Left colon (tissue), 2 donors: ENCODE measurements at regions not wholly inside any gene's neighbourhood (a gene's known extent, or its start where the extent isn't known, plus 50 kb on each side); places are given as distances from the start of the nearest gene placed in this dataset.
"Not testable (repeated sequence)": the region's sequence is repeated elsewhere in the genome, so short reads cannot be mapped to it uniquely, and the experiment has no call there.

Experiments
- ATAC-seq: fragments of 200-7000 bp; cut with Tn5 transposase; one replicate; pipeline ENCODE4 v1.9.1; 2020; ENCODE audit warnings: mild to moderate bottlenecking, moderate library complexity
- DNase-seq, 2 donors: peaks; one replicate each; pipeline ENCODE4 v3.0.0-alpha.2; 2020
- intact Hi-C, 2 donors: fragments of 100-400 bp; cut with DNase I in 1 of 2; cut with micrococcal nuclease in 1 of 2; formaldehyde crosslinking; loops; one replicate each; pipeline versions ENCODE4 v1.11.2 to v1.14.0; 2022; cut with DNase I, micrococcal nuclease
- donor health status: DM: no; HTN: no; CAD: no.
- donor health status: DM: yes; HTN: yes; CAD: no.

GRCh38 chr15:20104551-20104950 is 437.0 kb downstream of the GOLGA6L6 start:
- peak in 1 of 2 donors; percentile 18 for DNase-seq
- intact Hi-C loops, ATAC-seq: not testable (repeated sequence)

GRCh38 chr15:20102862-20103261 is 438.7 kb downstream of the GOLGA6L6 start:
- DNase-seq, result peak in 1 of 2 donors; percentile 25
- ATAC-seq, intact Hi-C loops: not testable (repeated sequence)

GRCh38 chr15:20102209-20102608 is 439.4 kb downstream of the GOLGA6L6 start:
- DNase-seq, result peak in 1 of 2 donors; percentile 32
- ATAC-seq, intact Hi-C loops: not testable (repeated sequence)

GRCh38 chr15:20101281-20101680 is 440.3 kb downstream of the GOLGA6L6 start:
- ATAC-seq, DNase-seq, intact Hi-C loops: not testable (repeated sequence)

GRCh38 chr15:20100604-20101270 is 440.9 kb downstream of the GOLGA6L6 start:
- ATAC-seq, DNase-seq: not testable (repeated sequence)

GRCh38 chr15:20095699-20096303 is 445.8 kb downstream of the GOLGA6L6 start:
- ATAC-seq, DNase-seq, intact Hi-C loops: not testable (repeated sequence)

More at GRCh38 chr15:20100604-20101270, 440.9 kb downstream of the GOLGA6L6 start:
- intact Hi-C loops, result not testable (repeated sequence)

- intact Hi-C loops, ATAC-seq, DNase-seq: not testable (repeated sequence)
Observed at GRCh38 chr15:20089541-20089940, 452.1 kb downstream of the GOLGA6L6 start.

GRCh38 chr15:20084026-20084425 is 457.6 kb downstream of the GOLGA6L6 start:
- intact Hi-C loops, DNase-seq, ATAC-seq: not testable (repeated sequence)

GRCh38 chr15:20074082-20074481 is 467.5 kb downstream of the GOLGA6L6 start:
- ATAC-seq, DNase-seq: not testable (repeated sequence)

GRCh38 chr15:20069043-20069442 is 472.6 kb downstream of the GOLGA6L6 start:
- not testable (repeated sequence) for ATAC-seq

More at GRCh38 chr15:20074082-20074481, 467.5 kb downstream of the GOLGA6L6 start:
- intact Hi-C loops, result not testable (repeated sequence)

GRCh38 chr15:20066173-20066572 is 475.4 kb downstream of the GOLGA6L6 start:
- DNase-seq, intact Hi-C loops, ATAC-seq: not testable (repeated sequence)

More at GRCh38 chr15:20069043-20069442, 472.6 kb downstream of the GOLGA6L6 start:
- DNase-seq, intact Hi-C loops: not testable (repeated sequence)

GRCh38 chr15:20065508-20065907 is 476.1 kb downstream of the GOLGA6L6 start:
- DNase-seq, intact Hi-C loops, ATAC-seq: not testable (repeated sequence)

- ATAC-seq, intact Hi-C loops, DNase-seq: not testable (repeated sequence)
Observed at GRCh38 chr15:20063167-20063566, 478.4 kb downstream of the GOLGA6L6 start.

- ATAC-seq, intact Hi-C loops: not testable (repeated sequence)
Observed at GRCh38 chr15:20060838-20061237, 480.8 kb downstream of the GOLGA6L6 start.

GRCh38 chr15:20056871-20057270 is 484.7 kb downstream of the GOLGA6L6 start:
- DNase-seq, intact Hi-C loops, ATAC-seq: not testable (repeated sequence)

More at GRCh38 chr15:20060838-20061237, 480.8 kb downstream of the GOLGA6L6 start:
- DNase-seq, result not testable (repeated sequence)

GRCh38 chr15:20055921-20056320 is 485.7 kb downstream of the GOLGA6L6 start:
- intact Hi-C loops, ATAC-seq: not testable (repeated sequence)

GRCh38 chr15:20048189-20048588 is 493.4 kb downstream of the GOLGA6L6 start:
- intact Hi-C loops, DNase-seq, ATAC-seq: not testable (repeated sequence)

More at GRCh38 chr15:20055921-20056320, 485.7 kb downstream of the GOLGA6L6 start:
- DNase-seq, result not testable (repeated sequence)

GRCh38 chr15:20045165-20045564 is 496.4 kb downstream of the GOLGA6L6 start:
- DNase-seq, intact Hi-C loops, ATAC-seq: not testable (repeated sequence)

- intact Hi-C loops, DNase-seq, ATAC-seq: not testable (repeated sequence)
Observed at GRCh38 chr15:20040691-20041090, 500.9 kb downstream of the GOLGA6L6 start.
